Breast epithelium (tissue), 3 donors: ENCODE measurements at regions not wholly inside any gene's neighbourhood (a gene's known extent, or its start where the extent isn't known, plus 50 kb on each side); places are given as distances from the start of the nearest gene placed in this dataset.

ENCODE experiments used
- POLR2A ChIP-seq: fragments of 450-650 bp; IDR thresholded peaks from one replicate; pipeline ENCODE4 v1.6.1; 2016; ENCODE audit warnings: antibody characterized with exemption, mild to moderate bottlenecking, moderate library complexity
- TF ChIP-seq, protein P1 (sequence below), 3 donors: fragments of 450-650 bp; IDR thresholded peaks; one replicate each; pipeline ENCODE4 v1.5.1; 2016 to 2017; ENCODE audit warnings: antibody characterized with exemption in 3 of 3, mild to moderate bottlenecking in 3 of 3, moderate library complexity in 3 of 3

DNA sequence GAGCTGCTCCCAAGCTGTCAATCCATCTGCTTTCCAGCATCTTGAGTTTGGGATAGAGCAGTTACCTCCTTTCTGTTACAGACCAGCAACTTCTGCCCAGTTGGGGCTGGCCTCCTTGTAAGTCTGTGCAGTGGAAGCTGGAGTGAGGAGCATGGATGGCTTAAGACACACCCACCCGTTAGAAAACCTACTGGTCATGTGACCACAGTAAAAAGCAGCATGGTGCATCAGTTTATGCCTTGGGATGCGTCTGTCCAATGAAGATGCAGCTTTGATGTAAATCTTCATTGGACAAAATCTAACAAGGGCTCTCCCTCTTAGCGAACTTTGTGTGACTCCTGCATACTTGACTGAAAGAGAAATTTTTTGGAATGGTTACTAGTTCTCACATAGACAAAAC is 453.5 kb downstream of the TYW1 start:
- TF ChIP-seq POLR2A = no peak
- TF ChIP-seq, protein P1, sequence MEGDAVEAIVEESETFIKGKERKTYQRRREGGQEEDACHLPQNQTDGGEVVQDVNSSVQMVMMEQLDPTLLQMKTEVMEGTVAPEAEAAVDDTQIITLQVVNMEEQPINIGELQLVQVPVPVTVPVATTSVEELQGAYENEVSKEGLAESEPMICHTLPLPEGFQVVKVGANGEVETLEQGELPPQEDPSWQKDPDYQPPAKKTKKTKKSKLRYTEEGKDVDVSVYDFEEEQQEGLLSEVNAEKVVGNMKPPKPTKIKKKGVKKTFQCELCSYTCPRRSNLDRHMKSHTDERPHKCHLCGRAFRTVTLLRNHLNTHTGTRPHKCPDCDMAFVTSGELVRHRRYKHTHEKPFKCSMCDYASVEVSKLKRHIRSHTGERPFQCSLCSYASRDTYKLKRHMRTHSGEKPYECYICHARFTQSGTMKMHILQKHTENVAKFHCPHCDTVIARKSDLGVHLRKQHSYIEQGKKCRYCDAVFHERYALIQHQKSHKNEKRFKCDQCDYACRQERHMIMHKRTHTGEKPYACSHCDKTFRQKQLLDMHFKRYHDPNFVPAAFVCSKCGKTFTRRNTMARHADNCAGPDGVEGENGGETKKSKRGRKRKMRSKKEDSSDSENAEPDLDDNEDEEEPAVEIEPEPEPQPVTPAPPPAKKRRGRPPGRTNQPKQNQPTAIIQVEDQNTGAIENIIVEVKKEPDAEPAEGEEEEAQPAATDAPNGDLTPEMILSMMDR (IDR thresholded peaks at IDR 0.05) = no peak
